GM12891 (cell line): ENCODE measurements at regions not wholly inside any gene's neighbourhood (a gene's known extent, or its start where the extent isn't known, plus 50 kb on each side); places are given as distances from the start of the nearest gene placed in this dataset.

Experiments used
- PAX5 ChIP-seq: IDR thresholded peaks from 2 replicates; pipeline ENCODE4 v1.6.1; 2011; ENCODE audit warnings: low read length, moderate library complexity, mild to moderate bottlenecking; ENCODE audit not compliant: insufficient read depth, severe bottlenecking
- POLR2A ChIP-seq: IDR thresholded peaks from 2 replicates; pipeline ENCODE4 v1.6.1; 2011; ENCODE audit warnings: low read depth, low read length, control low read depth
- POLR2AphosphoS5 ChIP-seq: IDR thresholded peaks from 2 replicates; pipeline ENCODE4 v1.6.1; 2011; ENCODE audit warnings: low read depth, low read length, control low read depth
- SPI1 ChIP-seq: IDR thresholded peaks from 2 replicates; pipeline ENCODE4 v1.6.1; 2011; ENCODE audit warnings: low read depth, low read length, control low read depth
- TAF1 ChIP-seq: IDR thresholded peaks from 2 replicates; pipeline ENCODE4 v1.6.1; 2011; ENCODE audit warnings: low read depth, low read length, control low read depth

GRCh38 chr15:60130821-60131220 is 126.7 kb downstream of the FOXB1 start:
- TF ChIP-seq POLR2A (no peak), TAF1 (no peak), POLR2AphosphoS5 (no peak), SPI1 (no peak), PAX5 (no peak)
